ENCODE measurements at regions not wholly inside any gene's neighbourhood (a gene's known extent, or its start where the extent isn't known, plus 50 kb on each side); places are given as distances from the start of the nearest gene placed in this dataset.

GRCh38 chr4:105088110-105088879 lies 58.4 kb upstream of the TET2 start:
- TF ChIP-seq TARDBP (IDR thresholded peaks at IDR 0.05) (no peak), FOXM1 (IDR thresholded peaks at IDR 0.05; ENCODE audit: borderline replicate concordance) (no peak), SUZ12 (IDR thresholded peaks at IDR 0.05) (no peak), ZNF384 (IDR thresholded peaks at IDR 0.05) (no peak)

Data from HEK293T (cell line).